OCI-LY1 (cell line): ENCODE measurements at regions not wholly inside any gene's neighbourhood (a gene's known extent, or its start where the extent isn't known, plus 50 kb on each side); places are given as distances from the start of the nearest gene placed in this dataset.

Experiments
- EZH2 ChIP-seq: fragments of 200-600 bp; sonication (generic), shearing (Covaris generic); IDR thresholded peaks from 2 replicates; pipeline ENCODE4 v1.8.0; 2017; ENCODE audit warnings: borderline replicate concordance, mixed run types, mild to moderate bottlenecking, antibody characterized with exemption, low read length, moderate library complexity, mixed read lengths
- TF ChIP-seq, protein P1 (sequence below): fragments of 200-600 bp; sonication (generic), shearing (Covaris generic); IDR thresholded peaks from 2 replicates; pipeline ENCODE4 v1.5.1; 2017; ENCODE audit warnings: mild to moderate bottlenecking, antibody characterized with exemption, low read length, moderate library complexity, mixed read lengths

DNA sequence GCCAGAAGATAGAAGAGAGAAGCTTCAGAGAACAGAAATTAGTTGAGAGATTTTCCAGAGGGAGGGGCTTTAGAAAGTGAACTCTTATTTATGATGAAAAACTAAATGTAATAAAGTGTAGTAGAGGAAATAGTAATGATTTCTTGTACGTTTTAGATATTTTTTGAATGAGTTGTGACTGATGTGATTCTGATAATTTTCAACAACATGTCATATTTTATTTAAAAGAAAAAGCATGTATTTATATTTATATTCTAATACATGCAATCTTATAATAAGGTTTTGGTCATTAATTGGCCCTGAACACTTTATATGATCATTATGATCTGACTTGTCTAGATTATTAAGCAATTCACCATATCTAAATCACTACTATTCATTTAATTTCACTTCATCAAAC lies 735.2 kb upstream of the CDH9 start:
- TF ChIP-seq, protein P1, sequence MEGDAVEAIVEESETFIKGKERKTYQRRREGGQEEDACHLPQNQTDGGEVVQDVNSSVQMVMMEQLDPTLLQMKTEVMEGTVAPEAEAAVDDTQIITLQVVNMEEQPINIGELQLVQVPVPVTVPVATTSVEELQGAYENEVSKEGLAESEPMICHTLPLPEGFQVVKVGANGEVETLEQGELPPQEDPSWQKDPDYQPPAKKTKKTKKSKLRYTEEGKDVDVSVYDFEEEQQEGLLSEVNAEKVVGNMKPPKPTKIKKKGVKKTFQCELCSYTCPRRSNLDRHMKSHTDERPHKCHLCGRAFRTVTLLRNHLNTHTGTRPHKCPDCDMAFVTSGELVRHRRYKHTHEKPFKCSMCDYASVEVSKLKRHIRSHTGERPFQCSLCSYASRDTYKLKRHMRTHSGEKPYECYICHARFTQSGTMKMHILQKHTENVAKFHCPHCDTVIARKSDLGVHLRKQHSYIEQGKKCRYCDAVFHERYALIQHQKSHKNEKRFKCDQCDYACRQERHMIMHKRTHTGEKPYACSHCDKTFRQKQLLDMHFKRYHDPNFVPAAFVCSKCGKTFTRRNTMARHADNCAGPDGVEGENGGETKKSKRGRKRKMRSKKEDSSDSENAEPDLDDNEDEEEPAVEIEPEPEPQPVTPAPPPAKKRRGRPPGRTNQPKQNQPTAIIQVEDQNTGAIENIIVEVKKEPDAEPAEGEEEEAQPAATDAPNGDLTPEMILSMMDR, result no peak
- no peak for TF ChIP-seq EZH2
